MM.1S (cell line): ENCODE measurements at regions not wholly inside any gene's neighbourhood (a gene's known extent, or its start where the extent isn't known, plus 50 kb on each side); places are given as distances from the start of the nearest gene placed in this dataset.

Experiments
- CTCF ChIP-seq: fragments of 300-600 bp; sonication (generic); IDR thresholded peaks from 2 replicates; pipeline ENCODE4 v1.5.1; 2016; ENCODE audit warnings: antibody characterized with exemption, low read length, mixed read lengths
- EZH2 ChIP-seq: fragments of 300-600 bp; sonication (generic); optimal IDR thresholded peaks from 2 replicates; pipeline ENCODE3; 2017; ENCODE audit warnings: low read depth, mild to moderate bottlenecking, antibody characterized with exemption, low read length, mixed read lengths
- EZH2phosphoT487 ChIP-seq: fragments of 300-600 bp; sonication (generic); IDR thresholded peaks from 2 replicates; pipeline ENCODE4 v1.6.1; 2018; ENCODE audit warnings: antibody characterized with exemption, low read length

- TF ChIP-seq CTCF (no peak), EZH2phosphoT487 (no peak), EZH2 (no peak)
These were observed 75.6 kb upstream of the TEAD1 start for GRCh38 chr11:12598330-12599256.
